ENCODE measurements at regions not wholly inside any gene's neighbourhood (a gene's known extent, or its start where the extent isn't known, plus 50 kb on each side); places are given as distances from the start of the nearest gene placed in this dataset.
"Not testable (repeated sequence)": the region's sequence is repeated elsewhere in the genome, so short reads cannot be mapped to it uniquely, and the experiment has no call there.

- DNase-seq (ENCODE audit: low read depth in 2 of 2), result no peak
Observed at GRCh38 chr12:75646329-75647210, 135.2 kb upstream of the KRR1 start.

GRCh38 chr12:75644472-75645072, 133.2 kb upstream of the KRR1 start:
- no peak for DNase-seq (ENCODE audit: low read depth in 2 of 2)

- not testable (repeated sequence) for DNase-seq (ENCODE audit: low read depth in 2 of 2)
Observed at GRCh38 chr12:75643119-75643518, 131.7 kb upstream of the KRR1 start.

GRCh38 chr12:75642226-75642625, 130.8 kb upstream of the KRR1 start:
- DNase-seq (ENCODE audit: low read depth in 2 of 2), result no peak

- peak; percentile 38 to 53 for DNase-seq (ENCODE audit: low read depth in 2 of 2)
Observed at GRCh38 chr12:75641031-75641780, 129.8 kb upstream of the KRR1 start.

GRCh38 chr12:75638792-75639191, 127.4 kb upstream of the KRR1 start:
- DNase-seq (ENCODE audit: low read depth in 2 of 2), result no peak

GRCh38 chr12:75636607-75637006, 125.2 kb upstream of the KRR1 start:
- no peak for DNase-seq (ENCODE audit: low read depth in 2 of 2)

- DNase-seq (ENCODE audit: low read depth in 2 of 2), result peak; percentile 17 to 20
Observed at GRCh38 chr12:75635606-75636444, 124.4 kb upstream of the KRR1 start.

GRCh38 chr12:75634244-75635222, 123.1 kb upstream of the KRR1 start:
- no peak for DNase-seq (ENCODE audit: low read depth in 2 of 2)

GRCh38 chr12:75633789-75634188, 122.4 kb upstream of the KRR1 start:
- no peak for DNase-seq (ENCODE audit: low read depth in 2 of 2)

GRCh38 chr12:75632442-75632841, 121.0 kb upstream of the KRR1 start:
- no peak for DNase-seq (ENCODE audit: low read depth in 2 of 2)

GRCh38 chr12:75631831-75632230, 120.4 kb upstream of the KRR1 start:
- DNase-seq (ENCODE audit: low read depth in 2 of 2), result no peak

GRCh38 chr12:75630091-75630490, 118.7 kb upstream of the KRR1 start:
- DNase-seq (ENCODE audit: low read depth in 2 of 2), result no peak

GRCh38 chr12:75628916-75629315, 117.5 kb upstream of the KRR1 start:
- DNase-seq (ENCODE audit: low read depth in 2 of 2), result no peak

- no peak for DNase-seq (ENCODE audit: low read depth in 2 of 2)
Observed at GRCh38 chr12:75628511-75628910, 117.1 kb upstream of the KRR1 start.

GRCh38 chr12:75623631-75624154, 112.3 kb upstream of the KRR1 start:
- no peak for DNase-seq (ENCODE audit: low read depth in 2 of 2)

- no peak for DNase-seq (ENCODE audit: low read depth in 2 of 2)
Observed at GRCh38 chr12:75622492-75622891, 111.1 kb upstream of the KRR1 start.

GRCh38 chr12:75614396-75614795, 103.0 kb upstream of the KRR1 start:
- not testable (repeated sequence) for DNase-seq (ENCODE audit: low read depth in 2 of 2)

GRCh38 chr12:75613981-75614380, 102.6 kb upstream of the KRR1 start:
- no peak for DNase-seq (ENCODE audit: low read depth in 2 of 2)

GRCh38 chr12:75611041-75611440, 99.6 kb upstream of the KRR1 start:
- no peak for DNase-seq (ENCODE audit: low read depth in 2 of 2)

All from stimulated activated CD8-positive, alpha-beta memory T cell treated with anti-CD3 and anti-CD28 coated beads, Interleukin-15, amount 100 ng/mL, for 48 hours (primary cell).